GM19351 (cell line): ENCODE measurements at regions not wholly inside any gene's neighbourhood (a gene's known extent, or its start where the extent isn't known, plus 50 kb on each side); places are given as distances from the start of the nearest gene placed in this dataset.

Experiments
- ATAC-seq: cut with Tn5 transposase; IDR thresholded peaks from one replicate; pipeline ENCODE4 v1.9.1; 2021; ENCODE audit warnings: mild to moderate bottlenecking, moderate library complexity; ENCODE audit not compliant: unreplicated experiment

GRCh38 chr3:152516216-152516615, 247.5 kb downstream of the MBNL1 start:
- ATAC-seq = no peak

GRCh38 chr3:152517502-152517901, 248.8 kb downstream of the MBNL1 start:
- ATAC-seq = no peak

GRCh38 chr3:152518346-152518745, 249.6 kb downstream of the MBNL1 start:
- ATAC-seq = no peak

- peak; percentile 59 for ATAC-seq
Measured at GRCh38 chr3:152519376-152519775, 250.6 kb downstream of the MBNL1 start.

- no peak for ATAC-seq
Measured at GRCh38 chr3:152522036-152522435, 253.3 kb downstream of the MBNL1 start.

GRCh38 chr3:152524198-152525140, 255.7 kb downstream of the MBNL1 start:
- peak; percentile 66 for ATAC-seq

GRCh38 chr3:152531717-152532116, 263.0 kb downstream of the MBNL1 start:
- no peak for ATAC-seq

- ATAC-seq = no peak
Measured at GRCh38 chr3:152538518-152538917, 269.8 kb downstream of the MBNL1 start.

- ATAC-seq = no peak
Measured at GRCh38 chr3:152539191-152539764, 270.5 kb downstream of the MBNL1 start.

GRCh38 chr3:152540120-152540519, 271.4 kb downstream of the MBNL1 start:
- no peak for ATAC-seq

GRCh38 chr3:152547153-152547552, 278.4 kb downstream of the MBNL1 start:
- no peak for ATAC-seq

- ATAC-seq = no peak
Measured at GRCh38 chr3:152549263-152549662, 280.5 kb downstream of the MBNL1 start.

GRCh38 chr3:152550284-152550683, 281.6 kb downstream of the MBNL1 start:
- peak; percentile 81 for ATAC-seq

GRCh38 chr3:152554980-152555379, 280.0 kb upstream of the P2RY1 start:
- no peak for ATAC-seq

GRCh38 chr3:152555666-152556291, 279.2 kb upstream of the P2RY1 start:
- ATAC-seq = no peak

GRCh38 chr3:152556731-152557254, 278.1 kb upstream of the P2RY1 start:
- peak; percentile 75 for ATAC-seq

GRCh38 chr3:152557302-152557999, 277.5 kb upstream of the P2RY1 start:
- peak; percentile 67 for ATAC-seq

- ATAC-seq = no peak
Measured at GRCh38 chr3:152558386-152558785, 276.5 kb upstream of the P2RY1 start.

- ATAC-seq = no peak
Measured at GRCh38 chr3:152559246-152559645, 275.7 kb upstream of the P2RY1 start.

GRCh38 chr3:152564459-152564858, 270.5 kb upstream of the P2RY1 start:
- ATAC-seq = no peak
